Parathyroid adenoma (tissue), 2 donors: ENCODE measurements at regions not wholly inside any gene's neighbourhood (a gene's known extent, or its start where the extent isn't known, plus 50 kb on each side); places are given as distances from the start of the nearest gene placed in this dataset.

Experiments used
- H2AFZ ChIP-seq: fragments of 300-600 bp; sonication (generic); one replicate; pipeline ENCODE4 v1.7.0; 2017; ENCODE audit warnings: antibody characterized with exemption, mild to moderate bottlenecking
- H3K27ac ChIP-seq: fragments of 300-600 bp; sonication (generic); one replicate; pipeline ENCODE4 v1.7.0; 2017
- H3K27me3 ChIP-seq: fragments of 300-600 bp; sonication (generic); one replicate; pipeline ENCODE4 v1.7.0; 2017; ENCODE audit warnings: low read length; ENCODE audit not compliant: control insufficient read depth, insufficient read depth
- H3K36me3 ChIP-seq: fragments of 300-600 bp; sonication (generic); one replicate; pipeline ENCODE4 v1.7.0; 2017; ENCODE audit warnings: low read length; ENCODE audit not compliant: control insufficient read depth, insufficient read depth
- H3K4me1 ChIP-seq: fragments of 300-600 bp; sonication (generic); one replicate; pipeline ENCODE4 v1.7.0; 2017; ENCODE audit warnings: control low read depth
- H3K4me2 ChIP-seq: fragments of 300-600 bp; sonication (generic); one replicate; pipeline ENCODE4 v1.7.0; 2017; ENCODE audit warnings: low read length
- H3K4me3 ChIP-seq: fragments of 300-600 bp; sonication (generic); one replicate; pipeline ENCODE4 v1.7.0; 2017; ENCODE audit warnings: low read depth, low read length
- H3K79me2 ChIP-seq: fragments of 300-600 bp; sonication (generic); one replicate; pipeline ENCODE4 v1.7.0; 2017; ENCODE audit warnings: control low read depth
- H3K9ac ChIP-seq: fragments of 300-600 bp; sonication (generic); one replicate; pipeline ENCODE4 v1.7.0; 2017; ENCODE audit warnings: mild to moderate bottlenecking
- H3K9me3 ChIP-seq: fragments of 300-600 bp; sonication (generic); one replicate; pipeline ENCODE4 v1.7.0; 2017; ENCODE audit warnings: low read length; ENCODE audit not compliant: control insufficient read depth
- TF ChIP-seq, protein P1 (sequence below): fragments of 300-600 bp; sonication (generic); IDR thresholded peaks from one replicate; pipeline ENCODE4 v1.7.0; 2017; ENCODE audit warnings: antibody characterized with exemption, mild to moderate bottlenecking
- donor health status: primary hyperparathyroidism.

DNA sequence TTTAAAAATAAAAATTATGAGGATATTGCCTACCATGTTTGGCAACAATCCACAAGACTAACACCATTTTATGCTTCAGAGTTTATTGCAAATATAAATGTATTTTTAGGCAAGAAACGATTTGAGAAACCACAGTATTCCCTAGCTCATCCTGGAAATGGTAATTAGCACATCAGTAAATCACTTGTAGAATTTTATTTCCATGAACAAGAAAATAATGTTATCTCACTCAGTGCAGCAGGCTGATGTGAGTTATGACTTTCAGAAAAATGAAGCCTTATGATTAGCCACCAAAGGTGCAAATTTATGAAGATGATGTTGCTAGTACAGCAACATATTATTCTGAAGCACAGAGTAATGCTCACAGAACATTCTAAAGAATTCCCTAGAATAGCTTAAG is 127.7 kb upstream of the GJE1 start:
- TF ChIP-seq, protein P1, sequence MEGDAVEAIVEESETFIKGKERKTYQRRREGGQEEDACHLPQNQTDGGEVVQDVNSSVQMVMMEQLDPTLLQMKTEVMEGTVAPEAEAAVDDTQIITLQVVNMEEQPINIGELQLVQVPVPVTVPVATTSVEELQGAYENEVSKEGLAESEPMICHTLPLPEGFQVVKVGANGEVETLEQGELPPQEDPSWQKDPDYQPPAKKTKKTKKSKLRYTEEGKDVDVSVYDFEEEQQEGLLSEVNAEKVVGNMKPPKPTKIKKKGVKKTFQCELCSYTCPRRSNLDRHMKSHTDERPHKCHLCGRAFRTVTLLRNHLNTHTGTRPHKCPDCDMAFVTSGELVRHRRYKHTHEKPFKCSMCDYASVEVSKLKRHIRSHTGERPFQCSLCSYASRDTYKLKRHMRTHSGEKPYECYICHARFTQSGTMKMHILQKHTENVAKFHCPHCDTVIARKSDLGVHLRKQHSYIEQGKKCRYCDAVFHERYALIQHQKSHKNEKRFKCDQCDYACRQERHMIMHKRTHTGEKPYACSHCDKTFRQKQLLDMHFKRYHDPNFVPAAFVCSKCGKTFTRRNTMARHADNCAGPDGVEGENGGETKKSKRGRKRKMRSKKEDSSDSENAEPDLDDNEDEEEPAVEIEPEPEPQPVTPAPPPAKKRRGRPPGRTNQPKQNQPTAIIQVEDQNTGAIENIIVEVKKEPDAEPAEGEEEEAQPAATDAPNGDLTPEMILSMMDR = no peak
- Histone ChIP-seq H3K4me2 (no peak overlapping the region), H3K79me2 (no peaks in the 10 kb centered on the region), H3K27me3 (no peaks in the 10 kb centered on the region), H3K9ac (no peak overlapping the region), H2AFZ (no peak overlapping the region), H3K4me3 (no peak overlapping the region), H3K36me3 (peaks cover 3% of the 10 kb centered on the region), H3K9me3 (no peaks in the 10 kb centered on the region), H3K4me1 (no peaks in the 10 kb centered on the region), H3K27ac (no peak overlapping the region)

DNA sequence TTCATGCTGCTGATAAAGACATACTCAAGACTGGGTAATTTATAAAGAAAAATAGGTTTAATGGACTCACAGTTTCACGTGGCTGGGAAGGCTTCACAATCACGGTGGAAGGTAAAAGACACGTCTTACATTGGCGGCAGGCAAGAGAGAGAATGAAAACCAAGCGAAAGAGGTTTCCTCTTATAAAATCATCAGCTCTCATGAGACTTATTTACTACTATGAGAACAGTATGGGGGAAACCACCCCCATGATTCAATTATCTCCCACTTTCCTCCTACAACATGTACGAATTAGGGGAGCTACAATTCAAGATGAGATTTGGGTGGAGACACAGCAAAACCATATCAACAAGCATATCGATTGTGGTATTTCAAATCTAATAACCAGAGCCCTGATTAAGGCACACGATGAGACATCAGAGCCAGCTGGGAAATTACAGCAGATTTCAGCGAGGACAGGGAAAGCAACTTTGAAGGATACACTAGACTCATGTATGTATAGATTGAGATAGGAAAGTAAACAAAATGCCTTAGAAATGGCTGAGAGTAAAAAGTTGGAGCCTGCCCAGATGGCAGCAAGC is 129.8 kb upstream of the GJE1 start:
- Histone ChIP-seq H2AFZ (no peak overlapping the region), H3K9me3 (no peaks in the 10 kb centered on the region), H3K4me1 (no peaks in the 10 kb centered on the region), H3K4me3 (no peak overlapping the region), H3K27ac (no peak overlapping the region), H3K4me2 (no peak overlapping the region), H3K27me3 (no peaks in the 10 kb centered on the region), H3K9ac (no peak overlapping the region), H3K36me3 (no peaks in the 10 kb centered on the region), H3K79me2 (no peaks in the 10 kb centered on the region)
- TF ChIP-seq, protein P1 = no peak

DNA sequence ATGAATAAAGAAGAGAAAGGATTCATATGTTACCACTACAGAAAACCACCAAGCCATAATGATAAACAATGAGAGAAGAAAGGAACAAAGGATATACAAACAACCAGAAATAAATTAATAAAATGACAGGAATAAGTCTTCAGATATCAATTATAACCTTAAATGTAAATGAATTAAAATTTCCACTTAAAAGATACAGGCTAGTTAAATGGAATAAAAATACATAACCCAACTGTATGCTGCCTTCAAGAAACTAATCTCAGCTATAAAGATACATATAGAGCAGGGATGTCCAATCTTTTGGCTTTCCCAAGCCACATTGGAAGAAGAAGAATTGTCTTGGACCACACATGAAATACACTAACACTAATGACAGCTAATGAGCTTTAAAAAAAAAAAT is 135.9 kb upstream of the GJE1 start:
- TF ChIP-seq, protein P1 = no peak
- Histone ChIP-seq H3K9me3 (no peaks in the 10 kb centered on the region), H2AFZ (no peak overlapping the region), H3K4me1 (no peaks in the 10 kb centered on the region), H3K27me3 (no peaks in the 10 kb centered on the region), H3K36me3 (no peaks in the 10 kb centered on the region), H3K4me2 (no peak overlapping the region), H3K79me2 (no peaks in the 10 kb centered on the region), H3K9ac (no peak overlapping the region), H3K27ac (no peak overlapping the region), H3K4me3 (no peak overlapping the region)

DNA sequence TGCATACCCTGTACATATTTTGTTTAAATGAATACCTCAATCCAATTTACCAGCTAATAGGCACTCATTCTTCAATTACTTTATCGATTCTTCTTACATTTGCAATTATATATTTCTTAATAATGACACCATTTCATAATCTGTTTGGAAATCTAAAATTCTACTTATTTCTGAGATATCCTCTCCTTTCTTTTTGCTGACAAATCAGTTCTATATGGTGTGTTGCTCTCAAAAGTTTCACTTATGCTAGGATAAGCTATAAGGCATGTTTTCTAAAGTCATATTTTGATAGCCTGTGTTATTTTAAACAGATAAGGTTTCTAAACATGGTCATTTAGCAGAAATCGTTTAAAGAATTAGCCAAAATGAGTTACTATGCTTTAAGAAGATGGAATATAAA is 140.6 kb upstream of the GJE1 start:
- TF ChIP-seq, protein P1 = no peak

DNA sequence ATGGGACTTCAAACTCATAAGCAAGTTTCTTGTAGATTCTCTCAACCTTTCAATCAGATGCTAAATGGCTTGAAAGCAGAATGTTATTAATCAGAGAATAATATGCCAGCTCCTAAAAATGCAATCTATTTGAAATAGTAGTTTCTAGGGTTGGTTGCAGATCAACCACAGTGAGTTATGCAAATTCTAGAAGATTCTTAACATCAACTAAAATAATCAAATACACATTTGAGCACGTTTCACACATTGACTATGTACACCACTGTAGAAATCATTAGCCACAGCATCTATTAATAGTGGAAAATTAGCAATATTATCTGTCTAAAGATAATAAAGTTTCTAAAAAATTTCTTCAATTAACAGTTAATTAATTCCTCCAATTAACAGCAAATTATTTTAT is 141.9 kb upstream of the GJE1 start:
- TF ChIP-seq, protein P1 = no peak
- H3K4me3 ChIP-seq = no peak overlapping the region
- H3K79me2 ChIP-seq = no peaks in the 10 kb centered on the region
- no peaks in the 10 kb centered on the region for H3K27me3 ChIP-seq
- no peak overlapping the region for H3K27ac ChIP-seq
- H2AFZ ChIP-seq = no peak overlapping the region
- no peaks in the 10 kb centered on the region for H3K4me1 ChIP-seq
- no peaks in the 10 kb centered on the region for H3K36me3 ChIP-seq
- H3K4me2 ChIP-seq = no peak overlapping the region
- no peaks in the 10 kb centered on the region for H3K9me3 ChIP-seq
- no peak overlapping the region for H3K9ac ChIP-seq

More for the DNA sequence above, 140.6 kb upstream of the GJE1 start:
- no peak overlapping the region for H3K4me3 ChIP-seq
- H3K4me2 ChIP-seq = no peak overlapping the region
- no peak overlapping the region for H2AFZ ChIP-seq
- no peaks in the 10 kb centered on the region for H3K4me1 ChIP-seq
- H3K9me3 ChIP-seq = no peaks in the 10 kb centered on the region
- no peaks in the 10 kb centered on the region for H3K36me3 ChIP-seq
- no peak overlapping the region for H3K27ac ChIP-seq
- no peak overlapping the region for H3K9ac ChIP-seq
- H3K27me3 ChIP-seq = no peaks in the 10 kb centered on the region
- no peaks in the 10 kb centered on the region for H3K79me2 ChIP-seq
